Smooth muscle cell (in vitro differentiated cells): ENCODE measurements at regions not wholly inside any gene's neighbourhood (a gene's known extent, or its start where the extent isn't known, plus 50 kb on each side); places are given as distances from the start of the nearest gene placed in this dataset.

Experiments
- DNase-seq: peaks from one replicate; lab custom pipeline; 2025; ENCODE audit not compliant: unreplicated experiment; lab: John Stamatoyannopoulos, UW
- H2AFZ ChIP-seq: fragments of 200-600 bp; sonication (generic); 2 replicates; pipeline ENCODE4 v1.6.0; 2016; ENCODE audit warnings: antibody characterized with exemption, low read depth, mild to moderate bottlenecking
- H3F3A ChIP-seq: fragments of 200-600 bp; sonication (generic); 2 replicates; pipeline ENCODE4 v1.6.0; 2017; ENCODE audit warnings: antibody characterized with exemption, low read depth
- H3K27ac ChIP-seq: fragments of 200-600 bp; sonication (generic); 2 replicates; pipeline ENCODE4 v1.5.1; 2016; ENCODE audit warnings: low read depth, mild to moderate bottlenecking
- H3K27me3 ChIP-seq: fragments of 200-600 bp; sonication (generic); 2 replicates; pipeline ENCODE4 v1.6.1; 2016; ENCODE audit warnings: low read depth, mild to moderate bottlenecking
- H3K36me3 ChIP-seq: fragments of 200-600 bp; sonication (generic); 2 replicates; pipeline ENCODE4 v1.5.1; 2016; ENCODE audit warnings: low read depth
- H3K4me1 ChIP-seq: fragments of 200-600 bp; sonication (generic); 2 replicates; pipeline ENCODE4 v1.5.1; 2016; ENCODE audit warnings: low read depth
- H3K4me2 ChIP-seq: fragments of 200-600 bp; sonication (generic); 2 replicates; pipeline ENCODE4 v1.6.0; 2016; ENCODE audit warnings: mild to moderate bottlenecking
- H3K4me3 ChIP-seq: fragments of 200-600 bp; sonication (generic); 2 replicates; pipeline ENCODE4 v1.5.1; 2016; ENCODE audit warnings: mild to moderate bottlenecking
- H3K79me2 ChIP-seq: fragments of 200-600 bp; sonication (generic); 2 replicates; pipeline ENCODE4 v1.6.0; 2016; ENCODE audit warnings: low read depth, mild to moderate bottlenecking
- H3K9ac ChIP-seq: fragments of 200-600 bp; sonication (generic); 2 replicates; pipeline ENCODE4 v1.6.0; 2016; ENCODE audit warnings: low read depth
- H3K9me3 ChIP-seq: fragments of 200-600 bp; sonication (generic); replicated peaks from 2 replicates; pipeline ENCODE4 v1.5.1; 2016; ENCODE audit warnings: low read depth
- H4K20me1 ChIP-seq: fragments of 200-600 bp; sonication (generic); 2 replicates; pipeline ENCODE4 v1.6.0; 2016; ENCODE audit warnings: low read depth
- WGBS: methylation state at CpG from one replicate; pipeline ENCODE4 v1.1.7; 2016; ENCODE audit warnings: low lambda C conversion rate; 5-methylcytosine and 5-hydroxymethylcytosine counted together
- TF ChIP-seq, protein P1 (sequence below): fragments of 200-600 bp; sonication (generic); IDR thresholded peaks from 2 replicates; pipeline ENCODE4 v1.5.1; 2017; ENCODE audit warnings: borderline replicate concordance, mild to moderate bottlenecking, antibody characterized with exemption; ENCODE audit not compliant: insufficient read depth, poor library complexity, severe bottlenecking

GRCh38 chr15:31550211-31550977 is 223.8 kb downstream of the KLF13 start:
- no peak overlapping the region for H2AFZ ChIP-seq
- H3K4me1 ChIP-seq = no peaks in the 10 kb centered on the region
- H3K4me2 ChIP-seq = no peak overlapping the region
- TF ChIP-seq, protein P1, sequence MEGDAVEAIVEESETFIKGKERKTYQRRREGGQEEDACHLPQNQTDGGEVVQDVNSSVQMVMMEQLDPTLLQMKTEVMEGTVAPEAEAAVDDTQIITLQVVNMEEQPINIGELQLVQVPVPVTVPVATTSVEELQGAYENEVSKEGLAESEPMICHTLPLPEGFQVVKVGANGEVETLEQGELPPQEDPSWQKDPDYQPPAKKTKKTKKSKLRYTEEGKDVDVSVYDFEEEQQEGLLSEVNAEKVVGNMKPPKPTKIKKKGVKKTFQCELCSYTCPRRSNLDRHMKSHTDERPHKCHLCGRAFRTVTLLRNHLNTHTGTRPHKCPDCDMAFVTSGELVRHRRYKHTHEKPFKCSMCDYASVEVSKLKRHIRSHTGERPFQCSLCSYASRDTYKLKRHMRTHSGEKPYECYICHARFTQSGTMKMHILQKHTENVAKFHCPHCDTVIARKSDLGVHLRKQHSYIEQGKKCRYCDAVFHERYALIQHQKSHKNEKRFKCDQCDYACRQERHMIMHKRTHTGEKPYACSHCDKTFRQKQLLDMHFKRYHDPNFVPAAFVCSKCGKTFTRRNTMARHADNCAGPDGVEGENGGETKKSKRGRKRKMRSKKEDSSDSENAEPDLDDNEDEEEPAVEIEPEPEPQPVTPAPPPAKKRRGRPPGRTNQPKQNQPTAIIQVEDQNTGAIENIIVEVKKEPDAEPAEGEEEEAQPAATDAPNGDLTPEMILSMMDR = no peak
- no peak for DNase-seq
- H3K9me3 ChIP-seq = no peaks in the 10 kb centered on the region
- H3K36me3 ChIP-seq = no peaks in the 10 kb centered on the region
- no peaks in the 10 kb centered on the region for H3F3A ChIP-seq
- H3K27me3 ChIP-seq = peaks cover 4% of the 10 kb centered on the region
- no peak overlapping the region for H3K27ac ChIP-seq
- H3K4me3 ChIP-seq = no peak overlapping the region
- H3K79me2 ChIP-seq = no peaks in the 10 kb centered on the region
- 93% methylated on average over 8 of the region's 8 CpGs for WGBS
- no peaks in the 10 kb centered on the region for H4K20me1 ChIP-seq
- no peak overlapping the region for H3K9ac ChIP-seq

DNA sequence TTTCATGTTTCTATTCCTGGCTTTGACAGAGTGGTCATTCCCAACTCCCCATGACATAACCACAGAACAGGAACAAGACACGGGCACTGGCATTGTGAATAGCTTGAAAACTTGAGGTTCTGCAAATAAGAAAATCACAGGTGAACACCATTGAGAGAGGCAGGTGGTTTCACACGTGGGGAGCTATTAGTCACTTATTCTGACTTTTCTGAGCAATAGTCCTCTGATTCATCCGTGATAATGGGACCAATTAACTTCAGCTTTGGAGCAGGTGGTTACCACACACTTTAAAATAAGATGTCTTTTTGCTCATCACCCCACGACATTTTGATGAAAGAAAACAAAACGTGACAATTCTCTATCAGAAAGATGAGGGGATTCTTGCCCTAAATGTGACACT is 224.7 kb downstream of the KLF13 start:
- H3K4me3 ChIP-seq = no peak overlapping the region
- H3F3A ChIP-seq = no peaks in the 10 kb centered on the region
- H3K36me3 ChIP-seq = no peaks in the 10 kb centered on the region
- no peak for DNase-seq
- no peaks in the 10 kb centered on the region for H3K79me2 ChIP-seq
- no peak overlapping the region for H3K9ac ChIP-seq
- H3K4me2 ChIP-seq = no peak overlapping the region
- 78% methylated on average over 5 of the region's 5 CpGs for WGBS
- TF ChIP-seq, protein P1 = no peak
- H3K4me1 ChIP-seq = no peaks in the 10 kb centered on the region
- H3K27ac ChIP-seq = no peak overlapping the region
- no peak overlapping the region for H2AFZ ChIP-seq
- no peaks in the 10 kb centered on the region for H4K20me1 ChIP-seq
- peaks cover 4% of the 10 kb centered on the region for H3K27me3 ChIP-seq
- H3K9me3 ChIP-seq = no peaks in the 10 kb centered on the region

- peaks cover 4% of the 10 kb centered on the region for H3K27me3 ChIP-seq
- H2AFZ ChIP-seq = no peak overlapping the region
- no peak for DNase-seq
- no peak overlapping the region for H3K27ac ChIP-seq
- no peaks in the 10 kb centered on the region for H3K36me3 ChIP-seq
- TF ChIP-seq, protein P1 = no peak
- no peak overlapping the region for H3K4me2 ChIP-seq
- 90% methylated on average over 13 of the region's 13 CpGs for WGBS
- H3K4me1 ChIP-seq = no peaks in the 10 kb centered on the region
- no peaks in the 10 kb centered on the region for H3K9me3 ChIP-seq
- no peaks in the 10 kb centered on the region for H3K79me2 ChIP-seq
- no peak overlapping the region for H3K4me3 ChIP-seq
- no peak overlapping the region for H3K9ac ChIP-seq
- no peaks in the 10 kb centered on the region for H3F3A ChIP-seq
- H4K20me1 ChIP-seq = no peaks in the 10 kb centered on the region
These were observed 226.0 kb downstream of the KLF13 start for GRCh38 chr15:31552482-31553099.
